T-cell (primary cell): ENCODE measurements at regions not wholly inside any gene's neighbourhood (a gene's known extent, or its start where the extent isn't known, plus 50 kb on each side); places are given as distances from the start of the nearest gene placed in this dataset.

Experiments used
- ATAC-seq, 4 experiments: fragments of 200-7000 bp in 3 of 4; fragments of 150-1000 bp in 1 of 4; cut with Tn5 transposase; replicated peaks in 1 of 4; 1 replicate in 3 of 4; 2 replicates in 1 of 4; pipeline ENCODE4 v1.10.0; 2021; ENCODE audit warnings: moderate library complexity in 3 of 4, mild to moderate bottlenecking in 2 of 4, moderate number of reproducible peaks in 1 of 4
- CTCF ChIA-PET, 2 donors: fragments of 300-600 bp; sonication (Branson Sonifier 250); formaldehyde crosslinking; loops; one replicate each; lab custom pipeline; 2022; ENCODE audit warnings: antibody characterized with exemption in 2 of 2; lab: Charles Lee
- POLR2A ChIA-PET, 2 donors: fragments of 300-600 bp; sonication (Branson Sonifier 250); formaldehyde crosslinking; loops; one replicate each; lab custom pipeline; 2022; ENCODE audit warnings: antibody characterized with exemption in 2 of 2; lab: Charles Lee
- DNase-seq, 35 experiments: peaks; one replicate each; pipeline versions ENCODE4 v3.0.0 to v3.0.0-alpha.2; 2013 to 2023
- H3K27ac ChIP-seq: one replicate; pipeline ENCODE4 v1.5.1; 2013; ENCODE audit warnings: low read length
- H3K27me3 ChIP-seq, 2 experiments: replicated peaks in 1 of 2; 1 replicate in 1 of 2; 2 replicates in 1 of 2; pipeline versions ENCODE4 v1.6.1 to v1.7.0; 2013; ENCODE audit warnings: low read length in 1 of 2, mixed read lengths in 1 of 2; ENCODE audit not compliant: control insufficient read depth in 2 of 2, insufficient read depth in 2 of 2; ENCODE audit errors: extremely low read depth in 1 of 2
- H3K36me3 ChIP-seq, 2 donors: 1 replicate in 1 of 2; 2 replicates in 1 of 2; pipeline versions ENCODE4 v1.6.1 to v1.7.0; 2013; ENCODE audit warnings: low read length in 1 of 2; ENCODE audit not compliant: control insufficient read depth in 2 of 2, insufficient read depth in 1 of 2; ENCODE audit errors: extremely low read depth in 1 of 2
- H3K4me1 ChIP-seq, 2 experiments: 1 replicate in 1 of 2; 2 replicates in 1 of 2; pipeline versions ENCODE4 v1.6.1 to v1.7.0; 2013; ENCODE audit warnings: low read length in 2 of 2, mixed read lengths in 1 of 2; ENCODE audit not compliant: insufficient read depth in 2 of 2, control insufficient read depth in 1 of 2; ENCODE audit errors: extremely low read depth in 1 of 2
- H3K4me3 ChIP-seq, 2 donors: 1 replicate in 1 of 2; 2 replicates in 1 of 2; pipeline versions ENCODE4 v1.5.1 to v1.7.0; 2013; ENCODE audit warnings: mild to moderate bottlenecking in 2 of 2, low read length in 1 of 2, moderate library complexity in 1 of 2; ENCODE audit not compliant: control insufficient read depth in 1 of 2; ENCODE audit errors: extremely low read depth in 1 of 2
- H3K9me3 ChIP-seq: 2 replicates; pipeline ENCODE4 v1.7.0; 2013
- H3K27ac Mint-ChIP-seq, 2 donors: one replicate each; pipeline ENCODE4 v1.8.0; 2020 to 2021; ENCODE audit warnings: mild to moderate bottlenecking in 2 of 2, mixed read lengths in 2 of 2
- H3K27me3 Mint-ChIP-seq, 2 donors: one replicate each; pipeline ENCODE4 v1.8.0; 2021 to 2022; ENCODE audit warnings: mixed read lengths in 2 of 2
- H3K36me3 Mint-ChIP-seq: one replicate; pipeline ENCODE4 v1.8.0; 2021; ENCODE audit warnings: mixed read lengths
- H3K4me1 Mint-ChIP-seq, 3 donors: one replicate each; pipeline ENCODE4 v1.8.0; 2020 to 2022; ENCODE audit warnings: mixed read lengths in 3 of 3, mild to moderate bottlenecking in 1 of 3
- H3K4me3 Mint-ChIP-seq, 3 donors: one replicate each; pipeline ENCODE4 v1.8.0; 2020 to 2022; ENCODE audit warnings: mild to moderate bottlenecking in 3 of 3, mixed read lengths in 3 of 3, moderate library complexity in 3 of 3
- H3K9me3 Mint-ChIP-seq, 3 donors: one replicate each; pipeline ENCODE4 v1.8.0; 2020 to 2022; ENCODE audit warnings: mixed read lengths in 3 of 3
- WGBS: methylation state at CpG from one replicate; pipeline ENCODE4 v1.1.5; 2013; ENCODE audit warnings: missing lambda C conversion rate; ENCODE audit not compliant: insufficient coverage; 5-methylcytosine and 5-hydroxymethylcytosine counted together

GRCh38 chr6:100322886-100323285 lies 141.8 kb downstream of the SIM1 start:
- no peaks in the 10 kb centered on the region for H3K36me3 Mint-ChIP-seq
- no peak overlapping the region for H3K4me3 Mint-ChIP-seq
- Histone ChIP-seq H3K36me3 (no peaks in the 10 kb centered on the region), H3K9me3 (no peaks in the 10 kb centered on the region), H3K4me3 (no peak overlapping the region), H3K27me3 (no peaks in the 10 kb centered on the region), H3K27ac (no peak overlapping the region), H3K4me1 (no peaks in the 10 kb centered on the region)
- CTCF ChIA-PET = no interaction called here
- no peak overlapping the region for H3K27ac Mint-ChIP-seq
- POLR2A ChIA-PET = no interaction called here
- peaks cover 0 to 9% (median 0%) of the 10 kb centered on the region in 3 donors for H3K9me3 Mint-ChIP-seq
- no peaks in the 10 kb centered on the region for H3K4me1 Mint-ChIP-seq
- no peaks in the 10 kb centered on the region for H3K27me3 Mint-ChIP-seq
- DNase-seq (no peak), ATAC-seq (no peak)
- WGBS = no CpG with 5 or more reads among the region's 1 CpG

DNA sequence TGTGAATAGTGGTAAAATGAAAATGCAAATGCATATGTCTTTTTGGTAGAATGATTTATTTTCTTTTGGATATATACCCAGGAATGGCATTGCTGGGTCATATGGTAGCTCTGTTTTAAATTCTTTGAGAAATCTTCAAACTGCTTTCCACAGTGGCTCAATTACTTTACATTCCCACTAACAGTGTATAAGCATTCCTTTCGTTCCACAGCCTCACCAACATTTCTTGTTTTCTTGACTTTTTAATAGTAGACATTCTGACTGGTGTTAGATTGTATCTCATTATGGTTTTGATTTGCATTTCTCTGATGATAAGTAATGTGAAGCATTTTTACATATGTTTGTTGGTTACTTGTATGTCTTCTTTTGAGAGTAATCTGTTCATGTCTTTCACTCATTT lies 144.0 kb downstream of the SIM1 start:
- no peaks in the 10 kb centered on the region for H3K9me3 ChIP-seq
- no peak overlapping the region for H3K27ac ChIP-seq
- H3K27ac Mint-ChIP-seq = no peak overlapping the region
- no CpG with 5 or more reads among the region's 1 CpG for WGBS
- POLR2A ChIA-PET = no interaction called here
- no peak overlapping the region for H3K4me3 ChIP-seq
- H3K27me3 ChIP-seq = no peaks in the 10 kb centered on the region
- no peak overlapping the region for H3K4me3 Mint-ChIP-seq
- no peaks in the 10 kb centered on the region for H3K36me3 Mint-ChIP-seq
- DNase-seq (no peak), ATAC-seq (no peak)
- peaks cover 0 to 9% (median 0%) of the 10 kb centered on the region in 3 donors for H3K9me3 Mint-ChIP-seq
- no peaks in the 10 kb centered on the region for H3K4me1 Mint-ChIP-seq
- CTCF ChIA-PET = no interaction called here
- H3K36me3 ChIP-seq = no peaks in the 10 kb centered on the region
- H3K27me3 Mint-ChIP-seq = no peaks in the 10 kb centered on the region
- H3K4me1 ChIP-seq = no peaks in the 10 kb centered on the region

DNA sequence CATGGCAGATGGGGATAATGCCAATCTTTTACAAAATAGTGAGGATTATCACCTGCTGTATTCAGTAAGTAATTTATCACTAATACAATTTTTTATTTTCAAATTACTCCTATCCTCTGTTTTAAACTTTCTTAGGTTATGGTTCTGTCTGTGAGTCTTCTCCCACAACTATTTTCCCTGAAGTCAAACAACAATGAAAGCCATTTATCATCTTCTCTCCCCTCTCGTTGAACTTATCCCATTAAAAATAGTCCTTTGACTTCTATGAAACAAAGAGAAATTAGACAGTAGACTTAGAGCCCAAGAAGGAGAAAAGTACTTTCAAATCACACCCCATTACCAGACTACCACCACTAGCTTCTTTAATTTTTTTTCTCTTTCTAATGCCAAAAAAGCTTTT lies 147.7 kb downstream of the SIM1 start:
- POLR2A ChIA-PET = no interaction called here
- H3K36me3 ChIP-seq = no peaks in the 10 kb centered on the region
- H3K9me3 ChIP-seq = no peaks in the 10 kb centered on the region
- CTCF ChIA-PET = no interaction called here
- H3K4me3 ChIP-seq = no peak overlapping the region
- Mint-ChIP-seq H3K9me3 (peaks cover 0 to 9% (median 0%) of the 10 kb centered on the region in 3 donors), H3K36me3 (no peaks in the 10 kb centered on the region), H3K4me1 (no peaks in the 10 kb centered on the region), H3K27me3 (no peaks in the 10 kb centered on the region), H3K4me3 (no peak overlapping the region), H3K27ac (no peak overlapping the region)
- no CpG with 5 or more reads among the region's 1 CpG for WGBS
- no peaks in the 10 kb centered on the region for H3K4me1 ChIP-seq
- H3K27me3 ChIP-seq = no peaks in the 10 kb centered on the region
- ATAC-seq = no peak
- no peak for DNase-seq
- no peak overlapping the region for H3K27ac ChIP-seq

DNA sequence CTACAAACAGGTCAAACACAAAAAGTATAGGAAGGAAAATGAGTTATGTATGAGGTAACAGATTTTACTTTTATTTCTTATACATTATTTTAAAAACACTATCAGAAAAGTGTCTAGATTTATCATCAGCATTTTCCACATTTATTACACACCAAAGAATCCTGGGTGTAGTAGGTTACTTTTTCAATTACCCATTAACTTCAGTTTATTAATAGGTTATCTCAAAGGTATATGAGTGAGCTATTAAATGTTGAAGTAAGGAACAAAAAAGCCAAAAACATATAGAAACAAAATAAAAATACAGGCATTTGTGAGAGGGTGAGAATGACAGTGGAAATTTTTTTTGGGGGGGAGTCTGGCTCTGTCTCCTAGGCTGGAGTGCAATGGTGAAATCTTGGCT lies 150.5 kb downstream of the SIM1 start:
- no peak for ATAC-seq
- no peaks in the 10 kb centered on the region for H3K36me3 Mint-ChIP-seq

DNA sequence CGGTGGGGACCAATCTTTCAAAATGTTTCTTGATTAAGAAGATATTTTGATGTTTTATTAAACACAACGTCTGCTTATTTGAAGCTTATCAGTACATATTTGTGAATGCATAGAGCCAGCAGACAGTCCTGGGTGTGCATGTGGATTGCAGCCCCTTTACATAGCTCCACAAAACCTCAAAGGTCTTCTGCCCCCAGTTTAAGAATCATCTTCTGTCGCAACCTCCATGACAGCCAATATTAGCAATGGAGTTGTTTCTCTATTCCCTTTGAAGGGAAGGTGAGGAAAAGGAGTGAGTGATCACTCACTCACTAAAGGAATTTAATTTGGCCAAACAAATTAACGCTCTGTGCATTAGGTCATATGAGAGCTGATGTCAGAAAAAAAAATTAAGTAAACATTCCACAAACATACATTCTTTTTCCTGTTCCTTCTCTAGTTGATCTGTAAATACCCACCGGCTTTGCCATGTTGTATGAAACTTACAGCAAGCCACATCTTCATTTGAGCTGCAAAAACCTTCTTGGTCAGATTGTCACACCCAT lies 152.9 kb downstream of the SIM1 start:
- Histone ChIP-seq H3K4me1 (no peaks in the 10 kb centered on the region), H3K27me3 (no peaks in the 10 kb centered on the region), H3K36me3 (no peaks in the 10 kb centered on the region), H3K9me3 (no peaks in the 10 kb centered on the region), H3K4me3 (no peak overlapping the region), H3K27ac (no peak overlapping the region)
- Mint-ChIP-seq H3K36me3 (no peaks in the 10 kb centered on the region), H3K27ac (no peak overlapping the region), H3K4me3 (no peak overlapping the region), H3K9me3 (peaks cover 0 to 3% (median 0%) of the 10 kb centered on the region in 3 donors), H3K27me3 (no peaks in the 10 kb centered on the region), H3K4me1 (no peaks in the 10 kb centered on the region)
- WGBS = no CpG with 5 or more reads among the region's 5 CpGs
- POLR2A ChIA-PET = no interaction called here
- CTCF ChIA-PET = no interaction called here
- no peak for ATAC-seq
- DNase-seq = no peak

More for the DNA sequence above, 150.5 kb downstream of the SIM1 start:
- DNase-seq = no peak
- Histone ChIP-seq H3K27ac (no peak overlapping the region), H3K9me3 (no peaks in the 10 kb centered on the region), H3K36me3 (no peaks in the 10 kb centered on the region), H3K4me1 (no peaks in the 10 kb centered on the region), H3K27me3 (no peaks in the 10 kb centered on the region), H3K4me3 (no peak overlapping the region)
- CTCF ChIA-PET = no interaction called here
- Mint-ChIP-seq H3K27ac (no peak overlapping the region), H3K4me3 (no peak overlapping the region), H3K9me3 (no peaks in the 10 kb centered on the region), H3K27me3 (no peaks in the 10 kb centered on the region), H3K4me1 (no peaks in the 10 kb centered on the region)
- POLR2A ChIA-PET = no interaction called here

- CTCF ChIA-PET = no interaction called here
Measured at GRCh38 chr6:100309174-100309573, 155.5 kb downstream of the SIM1 start.

GRCh38 chr6:100307561-100307960 lies 157.2 kb downstream of the SIM1 start:
- WGBS = 100% methylated on average over 1 of the region's 1 CpG
- no peaks in the 10 kb centered on the region for H3K27me3 Mint-ChIP-seq

More at GRCh38 chr6:100309174-100309573, 155.5 kb downstream of the SIM1 start:
- Histone ChIP-seq H3K27me3 (no peaks in the 10 kb centered on the region), H3K4me3 (no peak overlapping the region), H3K9me3 (no peaks in the 10 kb centered on the region), H3K36me3 (no peaks in the 10 kb centered on the region), H3K27ac (no peak overlapping the region), H3K4me1 (no peaks in the 10 kb centered on the region)
- H3K4me1 Mint-ChIP-seq = no peaks in the 10 kb centered on the region
- H3K27ac Mint-ChIP-seq = no peak overlapping the region
- no peaks in the 10 kb centered on the region for H3K36me3 Mint-ChIP-seq
- DNase-seq (no peak), ATAC-seq (no peak)
- peaks cover 0 to 3% (median 0%) of the 10 kb centered on the region in 3 donors for H3K9me3 Mint-ChIP-seq
- no peaks in the 10 kb centered on the region for H3K27me3 Mint-ChIP-seq
- WGBS = 80% methylated on average over 1 of the region's 3 CpGs
- no peak overlapping the region for H3K4me3 Mint-ChIP-seq
- POLR2A ChIA-PET = no interaction called here

More at GRCh38 chr6:100307561-100307960, 157.2 kb downstream of the SIM1 start:
- DNase-seq = no peak
- Histone ChIP-seq H3K9me3 (no peaks in the 10 kb centered on the region), H3K36me3 (no peaks in the 10 kb centered on the region), H3K27ac (no peak overlapping the region), H3K4me3 (no peak overlapping the region), H3K27me3 (no peaks in the 10 kb centered on the region), H3K4me1 (no peaks in the 10 kb centered on the region)
- Mint-ChIP-seq H3K4me3 (no peak overlapping the region), H3K9me3 (peaks cover 0 to 3% (median 0%) of the 10 kb centered on the region in 3 donors), H3K4me1 (no peaks in the 10 kb centered on the region), H3K27ac (no peak overlapping the region), H3K36me3 (no peaks in the 10 kb centered on the region)
- POLR2A ChIA-PET = no interaction called here
- CTCF ChIA-PET = no interaction called here
- ATAC-seq = no peak
